Lung (tissue), 11 donors: ENCODE measurements at regions not wholly inside any gene's neighbourhood (a gene's known extent, or its start where the extent isn't known, plus 50 kb on each side); places are given as distances from the start of the nearest gene placed in this dataset.

ENCODE experiments used
- ATAC-seq: fragments of 200-7000 bp; cut with Tn5 transposase; one replicate; pipeline ENCODE4 v1.9.1; 2020; ENCODE audit warnings: moderate number of reproducible peaks; ENCODE audit not compliant: insufficient read depth, low FRiP score
- DNase-seq, 3 donors: peaks; one replicate each; pipeline ENCODE4 v3.0.0-alpha.2; 2013 to 2017
- H3K27ac ChIP-seq, 2 donors: one replicate each; pipeline ENCODE4 v1.5.1; 2013; ENCODE audit warnings: mild to moderate bottlenecking in 2 of 2, moderate library complexity in 2 of 2, control low read depth in 1 of 2, inconsistent platforms in 1 of 2, low read depth in 1 of 2, low read length in 1 of 2
- H3K27me3 ChIP-seq, 3 donors: one replicate each; pipeline ENCODE4 v1.5.1; 2013; ENCODE audit warnings: low read length in 2 of 3; ENCODE audit not compliant: control insufficient read depth in 3 of 3, insufficient read depth in 3 of 3
- H3K36me3 ChIP-seq, 4 donors: one replicate each; pipeline ENCODE4 v1.5.1; 2013; ENCODE audit warnings: low read length in 4 of 4, mild to moderate bottlenecking in 1 of 4, moderate library complexity in 1 of 4; ENCODE audit not compliant: control insufficient read depth in 4 of 4, insufficient read depth in 4 of 4
- H3K4me1 ChIP-seq, 5 donors: one replicate each; pipeline ENCODE4 v1.5.1; 2013; ENCODE audit warnings: low read length in 5 of 5, mild to moderate bottlenecking in 2 of 5, moderate library complexity in 1 of 5; ENCODE audit not compliant: control insufficient read depth in 5 of 5, insufficient read depth in 5 of 5
- H3K4me3 ChIP-seq: one replicate; pipeline ENCODE4 v1.5.1; 2013; ENCODE audit warnings: mild to moderate bottlenecking, control low read depth, moderate library complexity
- H3K9ac ChIP-seq, 2 donors: one replicate each; pipeline ENCODE4 v1.5.1; 2013; ENCODE audit warnings: low read length in 2 of 2, control low read depth in 1 of 2; ENCODE audit not compliant: insufficient read depth in 1 of 2
- H3K9me3 ChIP-seq, 4 donors: one replicate each; pipeline ENCODE4 v1.5.1; 2013; ENCODE audit warnings: low read length in 3 of 4, mild to moderate bottlenecking in 1 of 4, moderate library complexity in 1 of 4; ENCODE audit not compliant: control insufficient read depth in 4 of 4, insufficient read depth in 3 of 4
- CTCF ChIP-seq: IDR thresholded peaks from 2 replicates; pipeline ENCODE4 v1.5.1; 2012; ENCODE audit warnings: mild to moderate bottlenecking; ENCODE audit errors: control extremely low read depth, extremely low read depth
- WGBS, 2 donors: extraction: QIAGEN DNeasy Blood & Tissue Kit; methylation state at CpG; one replicate each; pipeline ENCODE4 v1.1.7; 2013; 5-methylcytosine and 5-hydroxymethylcytosine counted together
- donor health status: control.
- donor health status: control.
- donor health status: Bipolar disorder and iron deficiency.
- donor health status: healthy.
- donor health status: DM: yes; HTN: yes; CAD: no.

- ATAC-seq (peak; percentile 49), DNase-seq (peak in 2 of 3 donors; percentile 42 to 68)
- Histone ChIP-seq H3K4me3 (no peak overlapping the region), H3K4me1 (peaks cover 0 to 23% (median 14%) of the 10 kb centered on the region in 5 donors), H3K36me3 (no peaks in the 10 kb centered on the region), H3K27me3 (no peaks in the 10 kb centered on the region), H3K9ac (no peak overlapping the region), H3K9me3 (no peaks in the 10 kb centered on the region), H3K27ac (no peak overlapping the region)
- 68 to 73% methylated on average over 17 of the region's 17 CpGs for WGBS, 2 donors
- no peak for TF ChIP-seq CTCF
These were observed 65.8 kb upstream of the RAB4A start for GRCh38 chr1:229204921-229205777.

GRCh38 chr1:229205854-229206253 lies 65.1 kb upstream of the RAB4A start:
- H3K4me1 ChIP-seq = peaks cover 0 to 24% (median 14%) of the 10 kb centered on the region in 5 donors
- TF ChIP-seq CTCF = no peak
- ATAC-seq = no peak

GRCh38 chr1:229207916-229208315 lies 63.0 kb upstream of the RAB4A start:
- Histone ChIP-seq H3K4me3 (no peak overlapping the region), H3K36me3 (no peaks in the 10 kb centered on the region), H3K4me1 (peaks cover 0 to 24% (median 14%) of the 10 kb centered on the region in 5 donors), H3K27me3 (no peaks in the 10 kb centered on the region), H3K27ac (no peak overlapping the region), H3K9ac (no peak overlapping the region), H3K9me3 (no peaks in the 10 kb centered on the region)
- WGBS, 2 donors = 81 to 88% methylated on average over 3 of the region's 3 CpGs
- ATAC-seq = no peak
- no peak for TF ChIP-seq CTCF
- DNase-seq = no peak

More at GRCh38 chr1:229205854-229206253, 65.1 kb upstream of the RAB4A start:
- Histone ChIP-seq H3K4me3 (no peak overlapping the region), H3K36me3 (no peaks in the 10 kb centered on the region), H3K27me3 (no peaks in the 10 kb centered on the region), H3K9ac (no peak overlapping the region), H3K9me3 (no peaks in the 10 kb centered on the region), H3K27ac (no peak overlapping the region)
- no peak for DNase-seq
- 90 to 92% methylated on average over 8 of the region's 8 CpGs for WGBS, 2 donors
